ENCODE measurements at regions not wholly inside any gene's neighbourhood (a gene's known extent, or its start where the extent isn't known, plus 50 kb on each side); places are given as distances from the start of the nearest gene placed in this dataset.
"Not testable (repeated sequence)": the region's sequence is repeated elsewhere in the genome, so short reads cannot be mapped to it uniquely, and the experiment has no call there.

DNA sequence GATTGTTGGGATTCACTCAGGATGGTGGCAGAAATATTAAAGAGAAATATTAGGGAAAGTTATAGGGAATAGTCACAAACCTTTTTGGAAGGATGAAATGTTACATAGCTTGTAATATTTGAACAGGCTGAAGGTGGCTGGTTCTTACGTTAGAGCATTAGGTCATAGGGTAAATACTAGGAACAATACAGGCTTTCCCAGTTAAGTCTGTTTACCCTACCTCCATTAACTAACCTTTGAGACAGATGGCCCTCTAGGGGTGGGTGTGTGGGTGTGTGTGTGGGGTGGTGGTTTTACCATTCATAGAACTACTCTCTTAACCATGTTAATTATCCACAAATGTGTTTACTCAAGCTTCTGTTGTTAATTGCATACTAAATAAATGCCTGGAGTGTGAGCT lies 94.3 kb upstream of the STK32A start:
- no peak overlapping the region for H3K27ac ChIP-seq
- H3K36me3 ChIP-seq: no peaks in the 10 kb centered on the region
- H3F3A ChIP-seq (ENCODE audit: low read depth): no peaks in the 10 kb centered on the region
- no peak overlapping the region for H2AFZ ChIP-seq (replicated peaks)
- no peaks in the 10 kb centered on the region for H3K4me1 Mint-ChIP-seq
- no peaks in the 10 kb centered on the region for H3K27me3 ChIP-seq
- no peak overlapping the region for H3K4me2 ChIP-seq
- no peak for TF ChIP-seq EZH2phosphoT487 (IDR thresholded peaks at IDR 0.05)
- TF ChIP-seq EZH2 (IDR thresholded peaks at IDR 0.05): no peak
- TF ChIP-seq, protein P1, sequence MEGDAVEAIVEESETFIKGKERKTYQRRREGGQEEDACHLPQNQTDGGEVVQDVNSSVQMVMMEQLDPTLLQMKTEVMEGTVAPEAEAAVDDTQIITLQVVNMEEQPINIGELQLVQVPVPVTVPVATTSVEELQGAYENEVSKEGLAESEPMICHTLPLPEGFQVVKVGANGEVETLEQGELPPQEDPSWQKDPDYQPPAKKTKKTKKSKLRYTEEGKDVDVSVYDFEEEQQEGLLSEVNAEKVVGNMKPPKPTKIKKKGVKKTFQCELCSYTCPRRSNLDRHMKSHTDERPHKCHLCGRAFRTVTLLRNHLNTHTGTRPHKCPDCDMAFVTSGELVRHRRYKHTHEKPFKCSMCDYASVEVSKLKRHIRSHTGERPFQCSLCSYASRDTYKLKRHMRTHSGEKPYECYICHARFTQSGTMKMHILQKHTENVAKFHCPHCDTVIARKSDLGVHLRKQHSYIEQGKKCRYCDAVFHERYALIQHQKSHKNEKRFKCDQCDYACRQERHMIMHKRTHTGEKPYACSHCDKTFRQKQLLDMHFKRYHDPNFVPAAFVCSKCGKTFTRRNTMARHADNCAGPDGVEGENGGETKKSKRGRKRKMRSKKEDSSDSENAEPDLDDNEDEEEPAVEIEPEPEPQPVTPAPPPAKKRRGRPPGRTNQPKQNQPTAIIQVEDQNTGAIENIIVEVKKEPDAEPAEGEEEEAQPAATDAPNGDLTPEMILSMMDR (IDR thresholded peaks at IDR 0.05): no peak
- H3K27me3 Mint-ChIP-seq (ENCODE audit: insufficient read depth, low read depth): peaks cover 7% of the 10 kb centered on the region
- H3K79me2 ChIP-seq (ENCODE audit: low read depth): no peaks in the 10 kb centered on the region
- no peak overlapping the region for H3K9ac ChIP-seq
- peaks cover 12% of the 10 kb centered on the region for H3K4me1 ChIP-seq
- DNase-seq (ENCODE audit: low spot score): no peak
- H3K9me3 Mint-ChIP-seq: peaks cover 36% of the 10 kb centered on the region
- H3K36me3 Mint-ChIP-seq: peaks cover 2% of the 10 kb centered on the region
- H3K27ac Mint-ChIP-seq: no peak overlapping the region
- H3K4me3 ChIP-seq: no peak overlapping the region
- H3K9me3 ChIP-seq (ENCODE audit: low read depth): peaks cover 6% of the 10 kb centered on the region
- no peak overlapping the region for H3K4me3 Mint-ChIP-seq
- H4K20me1 ChIP-seq (ENCODE audit: low read depth): no peaks in the 10 kb centered on the region

DNA sequence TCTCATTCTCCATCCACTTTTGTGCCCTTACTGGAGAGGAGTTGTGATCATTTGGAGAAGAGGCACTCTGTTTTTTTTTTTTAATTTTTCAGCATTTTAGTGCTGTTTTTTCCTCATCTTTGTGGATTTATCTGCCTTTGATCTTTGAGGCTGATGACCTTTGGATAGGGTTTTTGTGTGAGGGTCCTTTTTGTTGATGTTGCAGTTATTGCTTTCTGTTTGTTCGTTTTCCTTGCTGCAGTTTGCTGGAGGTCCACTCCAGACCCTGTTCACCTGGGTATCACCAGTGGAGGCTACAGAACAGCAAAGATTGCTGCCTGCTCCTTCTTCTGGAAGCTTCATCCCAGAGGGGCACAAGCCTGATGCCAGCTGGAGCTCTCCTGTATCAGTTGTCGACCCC lies 93.2 kb upstream of the STK32A start:
- H3K36me3 ChIP-seq; H3K79me2 ChIP-seq (ENCODE audit: low read depth); H4K20me1 ChIP-seq (ENCODE audit: low read depth); H3K27ac ChIP-seq; H3K4me3 ChIP-seq; H3K27me3 Mint-ChIP-seq (ENCODE audit: insufficient read depth, low read depth); H3K4me1 Mint-ChIP-seq; DNase-seq (ENCODE audit: low spot score); H3K36me3 Mint-ChIP-seq; H2AFZ ChIP-seq (replicated peaks); H3K9me3 ChIP-seq (ENCODE audit: low read depth); H3K4me3 Mint-ChIP-seq; H3K4me2 ChIP-seq; H3K9ac ChIP-seq; H3K27ac Mint-ChIP-seq; H3K27me3 ChIP-seq; H3F3A ChIP-seq (ENCODE audit: low read depth): not testable (repeated sequence)
- H3K9me3 Mint-ChIP-seq: peaks cover 31% of the 10 kb centered on the region
- H3K4me1 ChIP-seq: peaks cover 12% of the 10 kb centered on the region

DNA sequence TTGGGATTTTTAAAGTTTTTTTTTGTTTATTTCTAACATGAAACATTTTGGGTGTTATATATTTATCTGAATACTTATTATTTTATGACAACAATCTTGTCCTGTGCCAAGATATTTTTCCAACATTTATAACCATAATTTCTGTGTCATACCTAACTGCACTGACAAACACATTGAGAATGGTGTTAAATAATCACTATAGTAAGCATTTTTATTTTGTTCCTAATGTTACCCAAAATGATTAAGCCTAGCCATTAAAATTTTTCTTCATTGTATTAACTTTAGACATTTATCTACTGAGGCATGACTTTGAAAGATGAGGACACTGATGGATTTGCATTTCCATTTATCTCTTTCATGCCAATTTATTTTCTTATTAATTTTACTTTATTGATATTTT lies 91.6 kb upstream of the STK32A start:
- peaks cover 23% of the 10 kb centered on the region for H3K9me3 Mint-ChIP-seq
- H3K36me3 ChIP-seq: no peaks in the 10 kb centered on the region
- H3F3A ChIP-seq (ENCODE audit: low read depth): no peaks in the 10 kb centered on the region
- no peaks in the 10 kb centered on the region for H3K27me3 Mint-ChIP-seq (ENCODE audit: insufficient read depth, low read depth)
- H3K27me3 ChIP-seq: no peaks in the 10 kb centered on the region
- DNase-seq (ENCODE audit: low spot score): no peak
- H3K4me3 Mint-ChIP-seq: no peak overlapping the region
- no peak overlapping the region for H3K9ac ChIP-seq
- H3K4me1 Mint-ChIP-seq: peaks cover under 1% of the 10 kb centered on the region
- H3K36me3 Mint-ChIP-seq: peaks cover 2% of the 10 kb centered on the region
- H3K4me2 ChIP-seq: no peak overlapping the region
- H3K27ac ChIP-seq: no peak overlapping the region
- H3K9me3 ChIP-seq (ENCODE audit: low read depth): no peaks in the 10 kb centered on the region
- no peak overlapping the region for H3K4me3 ChIP-seq
- H3K27ac Mint-ChIP-seq: no peak overlapping the region
- TF ChIP-seq EZH2phosphoT487 (IDR thresholded peaks at IDR 0.05): no peak
- TF ChIP-seq EZH2 (IDR thresholded peaks at IDR 0.05): no peak
- TF ChIP-seq, protein P1 (IDR thresholded peaks at IDR 0.05): no peak
- peaks cover 12% of the 10 kb centered on the region for H3K4me1 ChIP-seq
- no peaks in the 10 kb centered on the region for H4K20me1 ChIP-seq (ENCODE audit: low read depth)
- no peak overlapping the region for H2AFZ ChIP-seq (replicated peaks)
- H3K79me2 ChIP-seq (ENCODE audit: low read depth): no peaks in the 10 kb centered on the region

DNA sequence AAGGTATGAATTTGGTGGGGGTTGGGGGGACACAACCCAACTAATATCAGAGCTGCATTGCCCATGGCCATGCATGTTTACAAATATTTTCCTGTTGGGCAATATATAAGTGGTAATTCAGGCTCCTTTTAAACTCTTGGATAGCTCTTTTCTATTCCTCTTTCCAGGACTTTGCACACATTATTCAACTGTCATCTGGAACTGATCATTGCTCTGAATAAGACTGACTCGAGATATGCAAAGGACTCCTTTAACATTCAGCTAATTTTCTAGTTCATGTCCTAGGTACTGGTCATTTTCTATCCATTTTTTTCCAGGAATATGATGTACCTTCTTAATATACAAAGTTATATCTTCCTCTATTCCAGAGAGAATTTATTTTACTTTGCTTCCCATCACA lies 89.5 kb upstream of the STK32A start:
- H4K20me1 ChIP-seq (ENCODE audit: low read depth): no peaks in the 10 kb centered on the region
- H3K4me1 Mint-ChIP-seq: peaks cover 13% of the 10 kb centered on the region
- H3K27ac ChIP-seq: no peak overlapping the region
- peaks cover 5% of the 10 kb centered on the region for H3K9me3 Mint-ChIP-seq
- no peak for DNase-seq (ENCODE audit: low spot score)
- no peak overlapping the region for H2AFZ ChIP-seq (replicated peaks)
- H3K9me3 ChIP-seq (ENCODE audit: low read depth): no peaks in the 10 kb centered on the region
- no peak overlapping the region for H3K4me3 ChIP-seq
- H3K27me3 Mint-ChIP-seq (ENCODE audit: insufficient read depth, low read depth): no peaks in the 10 kb centered on the region
- H3K36me3 ChIP-seq: no peaks in the 10 kb centered on the region
- no peak overlapping the region for H3K9ac ChIP-seq
- H3K27me3 ChIP-seq: no peaks in the 10 kb centered on the region
- H3K79me2 ChIP-seq (ENCODE audit: low read depth): no peaks in the 10 kb centered on the region
- H3K4me2 ChIP-seq: no peak overlapping the region
- peaks cover 19% of the 10 kb centered on the region for H3K4me1 ChIP-seq
- peaks cover 5% of the 10 kb centered on the region for H3F3A ChIP-seq (ENCODE audit: low read depth)
- no peak overlapping the region for H3K4me3 Mint-ChIP-seq
- no peaks in the 10 kb centered on the region for H3K36me3 Mint-ChIP-seq
- no peak for TF ChIP-seq EZH2 (IDR thresholded peaks at IDR 0.05)
- no peak for TF ChIP-seq EZH2phosphoT487 (IDR thresholded peaks at IDR 0.05)
- TF ChIP-seq, protein P1 (IDR thresholded peaks at IDR 0.05): no peak
- no peak overlapping the region for H3K27ac Mint-ChIP-seq
